Activated CD8-positive, alpha-beta memory T cell treated with anti-CD3 and anti-CD28 coated beads, Interleukin-2, amount 50 U/mL, for 1 hour (primary cell): ENCODE measurements at regions not wholly inside any gene's neighbourhood (a gene's known extent, or its start where the extent isn't known, plus 50 kb on each side); places are given as distances from the start of the nearest gene placed in this dataset.
"Not testable (repeated sequence)": the region's sequence is repeated elsewhere in the genome, so short reads cannot be mapped to it uniquely, and the experiment has no call there.

Source experiments
- DNase-seq: peaks from one replicate; pipeline ENCODE4 v3.0.0-alpha.2; 2020; ENCODE audit errors: extremely low read depth

DNA sequence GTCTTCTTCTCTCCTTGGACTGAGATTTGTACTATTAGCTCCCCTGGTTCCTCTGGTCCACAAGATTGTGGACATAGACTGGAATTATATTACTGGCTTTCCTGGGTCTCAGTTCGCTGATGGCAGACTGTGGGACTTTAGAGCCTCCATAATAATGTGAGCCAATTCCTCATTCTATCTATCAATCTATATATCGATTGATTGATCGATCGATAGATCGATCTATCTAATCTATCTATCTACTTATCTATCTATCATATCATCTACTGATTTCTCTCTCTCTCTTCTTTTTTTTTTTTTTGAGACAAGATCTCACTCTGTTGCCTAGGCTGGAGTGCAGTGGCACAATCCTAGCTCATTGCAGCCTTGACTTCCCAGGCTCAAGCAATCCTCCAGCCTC is 51.5 kb upstream of the DDR1 start:
- DNase-seq, result no peak

DNA sequence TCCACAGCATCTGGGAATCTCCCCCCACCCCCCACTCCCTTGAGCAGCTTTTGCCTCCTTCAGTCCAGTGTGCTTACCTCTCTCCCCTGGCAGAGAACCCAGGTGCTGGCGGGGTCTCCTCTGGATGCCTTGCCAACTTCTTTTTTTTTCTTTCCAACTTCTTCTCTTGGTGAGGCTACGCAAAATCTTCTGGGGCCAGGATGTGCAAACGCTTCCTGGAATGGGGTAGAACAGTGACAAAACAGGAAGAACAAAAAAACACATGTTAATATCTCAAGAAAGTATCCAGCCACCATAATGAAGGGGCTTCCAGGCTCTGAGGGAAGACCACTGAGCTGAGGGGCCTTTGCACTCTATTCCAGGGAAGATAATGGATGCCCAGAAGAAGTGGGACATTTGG is 53.9 kb upstream of the DDR1 start:
- DNase-seq, result no peak

DNA sequence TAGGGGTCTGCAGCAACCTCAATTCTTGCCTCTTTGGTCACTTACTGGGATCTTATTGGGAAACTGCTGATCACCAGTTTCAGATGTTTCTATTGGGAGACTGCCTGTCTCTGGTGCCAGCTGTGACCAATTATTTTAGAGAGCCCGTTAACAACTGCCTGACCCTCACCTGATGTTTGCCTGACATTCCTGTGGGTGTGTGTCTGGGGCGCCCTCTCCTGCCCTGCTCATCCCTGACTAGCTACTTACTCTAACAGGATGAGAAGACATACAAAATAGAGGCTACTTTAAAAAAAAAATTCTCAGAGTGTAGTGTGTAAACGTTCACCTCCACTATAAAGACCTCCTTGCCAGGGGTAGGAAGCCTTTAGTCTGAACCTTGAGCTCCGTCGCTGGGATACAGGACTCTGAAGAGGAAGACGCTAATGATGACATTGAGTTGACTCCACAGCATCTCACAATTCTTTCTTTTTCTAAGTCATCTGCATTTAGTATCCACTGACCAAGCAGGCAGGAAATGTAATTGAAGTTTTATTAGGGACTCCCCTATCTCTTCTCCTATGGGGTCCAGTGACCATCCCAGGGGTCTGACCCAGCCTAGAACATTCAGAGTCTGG is 54.6 kb upstream of the DDR1 start:
- no peak for DNase-seq

DNA sequence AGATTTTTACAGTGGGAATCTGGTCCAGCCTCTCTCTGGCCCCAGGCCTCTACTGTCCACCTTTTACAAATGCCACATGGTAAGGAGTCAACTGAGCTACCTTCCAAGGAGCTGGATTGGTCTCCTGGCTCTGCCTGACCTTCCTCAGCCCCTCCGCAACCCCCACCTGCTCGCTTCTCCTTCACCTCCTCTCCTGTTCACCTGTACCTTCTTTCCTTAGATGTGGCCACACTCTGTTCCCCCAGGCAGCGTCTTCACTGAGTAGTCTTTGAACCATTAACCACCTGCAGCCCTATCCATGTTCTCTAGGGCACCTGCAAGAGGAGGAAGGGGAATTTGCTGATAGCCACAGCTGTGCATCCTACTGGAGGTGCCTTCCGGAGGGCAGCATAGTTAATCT is 55.3 kb upstream of the DDR1 start:
- no peak for DNase-seq

DNA sequence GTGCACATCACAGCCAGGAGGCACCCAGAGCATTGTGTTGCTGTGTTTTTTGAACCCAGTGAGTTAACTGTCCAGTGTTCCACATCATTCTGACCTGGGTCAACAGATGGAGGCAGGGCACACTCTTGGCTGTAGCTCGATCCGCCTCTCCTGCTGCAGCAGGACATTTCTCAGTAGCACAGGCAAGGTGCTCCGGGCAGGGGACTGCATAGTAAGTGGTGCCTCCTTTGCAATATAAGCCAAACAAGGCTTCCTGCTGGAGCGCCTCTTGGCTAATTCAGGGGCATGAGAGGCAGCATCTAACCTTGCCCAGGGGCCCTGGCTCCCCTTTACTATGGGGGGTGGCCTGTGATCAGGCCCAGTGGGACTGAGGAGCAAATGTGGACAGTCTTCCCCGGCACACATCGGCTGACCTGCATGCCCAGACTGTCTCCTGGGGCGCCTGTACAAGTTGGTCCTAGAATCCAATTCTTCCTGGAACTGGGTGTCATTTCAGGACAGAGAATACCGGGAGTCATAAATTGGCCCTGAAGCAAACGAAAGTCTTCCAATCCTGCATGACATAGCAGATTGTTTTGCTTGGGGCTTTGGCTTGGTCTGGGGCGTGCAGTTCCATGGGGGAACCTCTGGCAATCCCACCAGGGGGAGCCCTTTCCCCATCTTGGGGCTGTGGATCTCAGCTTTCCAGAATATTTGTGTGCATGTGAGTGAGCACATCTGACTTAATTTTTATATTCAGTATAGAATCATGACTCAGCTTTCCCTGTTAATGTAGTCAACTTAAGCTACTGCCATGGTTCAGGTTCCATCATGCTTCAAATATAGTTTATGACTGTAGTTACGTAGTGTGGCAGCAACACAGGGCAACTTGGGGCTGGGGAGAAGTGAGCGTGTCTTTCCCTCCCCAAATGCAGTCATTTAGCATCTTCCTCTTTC is 56.0 kb upstream of the DDR1 start:
- peak; percentile 45 for DNase-seq

DNA sequence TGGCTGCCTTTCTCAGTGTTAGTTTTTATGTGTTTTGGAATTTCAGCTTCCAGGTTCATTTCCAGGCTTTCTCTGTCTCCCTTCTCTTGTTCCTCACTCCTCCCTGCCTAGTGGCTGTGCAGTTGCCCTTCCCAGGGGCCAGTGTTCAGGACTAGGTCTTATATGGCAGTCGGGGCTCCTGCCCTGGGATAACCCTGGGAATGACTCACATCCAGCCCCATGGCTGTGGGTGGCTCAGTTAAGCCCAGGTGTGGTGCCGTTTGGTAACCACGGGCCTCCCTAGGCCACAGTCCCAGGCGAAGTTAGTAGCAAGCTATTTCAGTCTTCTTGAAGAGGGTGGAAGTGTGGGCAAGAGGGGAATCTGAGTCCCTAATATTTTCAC is 57.4 kb upstream of the DDR1 start:
- DNase-seq, result no peak

DNA sequence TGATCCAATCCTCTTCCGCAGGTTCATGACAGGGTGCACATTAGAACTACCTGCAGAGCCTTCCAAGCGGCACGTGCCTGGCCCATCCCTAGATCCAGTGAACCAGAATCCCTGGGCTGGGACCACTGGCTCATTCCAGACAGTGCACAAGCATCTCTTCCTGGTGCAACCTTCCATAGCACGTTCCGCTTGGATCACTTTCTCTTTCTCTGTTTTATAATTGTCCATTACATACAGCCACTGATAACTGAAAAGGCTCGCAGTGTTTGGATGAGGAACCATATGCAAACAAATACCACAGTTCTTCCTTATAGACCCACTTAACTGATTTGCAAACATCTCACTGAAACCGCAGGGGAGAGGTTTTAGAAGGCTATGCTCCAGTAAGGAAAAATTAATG is 59.6 kb upstream of the DDR1 start:
- DNase-seq, result no peak

DNA sequence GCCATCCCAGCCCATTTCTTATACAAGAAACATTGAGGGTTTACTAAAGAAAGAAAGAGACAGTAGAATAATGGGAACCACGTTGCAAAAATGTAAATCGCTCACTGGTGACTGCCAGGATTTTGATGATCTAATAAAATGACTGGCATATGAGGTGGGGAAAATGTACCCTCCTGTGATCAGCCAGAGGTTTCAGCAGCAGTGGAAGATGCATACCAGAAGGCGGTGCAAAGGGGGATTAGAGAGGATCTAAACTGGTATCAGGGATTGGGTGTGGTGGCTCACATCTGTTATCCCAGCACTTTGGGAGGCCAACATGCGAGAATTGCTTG is 60.8 kb upstream of the DDR1 start:
- DNase-seq, result no peak

DNA sequence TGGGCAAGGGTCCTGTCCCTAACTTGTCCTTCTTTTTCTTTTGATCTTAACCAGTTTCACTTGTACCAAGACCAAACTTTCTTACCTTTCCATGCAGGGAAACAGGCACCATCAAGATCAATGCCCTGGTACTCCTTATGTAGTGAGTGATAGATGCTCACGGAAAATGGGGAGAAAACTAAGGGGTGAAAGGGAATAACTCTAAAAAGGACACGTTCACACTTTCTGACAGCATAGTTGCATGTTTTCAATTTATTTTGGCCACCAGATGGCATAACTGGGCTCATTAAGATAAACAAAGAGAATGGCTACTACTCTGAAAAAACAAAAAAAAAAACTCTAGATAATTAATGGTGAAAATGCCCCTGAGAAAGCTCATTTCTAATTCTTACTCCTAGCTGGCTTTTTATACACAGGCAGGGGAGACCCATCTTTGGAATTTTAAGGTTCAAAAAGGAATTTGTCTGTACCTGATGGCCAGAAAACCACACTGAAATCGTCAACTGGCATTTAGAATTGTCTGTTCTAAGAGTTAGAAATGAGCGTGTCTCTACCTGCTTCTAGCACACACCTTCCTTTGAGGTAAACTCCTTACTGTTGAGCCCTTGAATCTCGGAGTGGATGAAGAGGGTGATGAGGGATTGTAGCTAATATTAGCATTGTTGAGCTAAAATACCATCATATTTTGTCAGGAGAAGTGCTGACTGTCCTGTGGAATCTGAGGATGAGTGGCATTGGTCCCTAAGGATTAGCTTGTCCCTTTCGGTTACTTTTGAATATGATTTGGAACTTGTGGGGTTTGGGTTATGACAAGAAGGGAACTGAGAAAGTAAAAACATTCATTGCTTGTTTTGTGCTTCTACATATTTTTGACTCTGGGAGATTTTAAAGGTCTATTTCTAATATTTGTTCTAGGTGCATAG is 62.2 kb upstream of the DDR1 start:
- no peak for DNase-seq

DNA sequence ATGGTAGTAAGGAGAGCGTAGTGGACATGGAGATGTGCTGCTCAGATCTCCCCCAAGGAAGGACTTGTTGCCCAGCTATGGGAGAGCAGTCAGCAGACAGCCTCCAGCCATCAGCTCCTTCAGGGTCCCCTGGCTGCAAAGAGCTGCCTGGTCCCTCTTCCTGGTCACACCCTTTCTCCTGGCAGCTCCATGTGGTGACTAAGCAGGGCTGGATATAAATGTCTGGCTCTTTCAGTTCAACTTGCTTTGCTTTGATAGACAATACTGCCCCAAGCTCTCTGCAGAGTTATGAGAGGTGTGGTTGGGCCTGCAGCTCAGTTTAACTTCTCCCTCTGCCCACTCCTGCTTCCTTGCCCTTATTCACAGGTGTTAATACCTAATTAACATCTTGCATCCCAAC is 64.1 kb upstream of the DDR1 start:
- DNase-seq, result no peak

DNA sequence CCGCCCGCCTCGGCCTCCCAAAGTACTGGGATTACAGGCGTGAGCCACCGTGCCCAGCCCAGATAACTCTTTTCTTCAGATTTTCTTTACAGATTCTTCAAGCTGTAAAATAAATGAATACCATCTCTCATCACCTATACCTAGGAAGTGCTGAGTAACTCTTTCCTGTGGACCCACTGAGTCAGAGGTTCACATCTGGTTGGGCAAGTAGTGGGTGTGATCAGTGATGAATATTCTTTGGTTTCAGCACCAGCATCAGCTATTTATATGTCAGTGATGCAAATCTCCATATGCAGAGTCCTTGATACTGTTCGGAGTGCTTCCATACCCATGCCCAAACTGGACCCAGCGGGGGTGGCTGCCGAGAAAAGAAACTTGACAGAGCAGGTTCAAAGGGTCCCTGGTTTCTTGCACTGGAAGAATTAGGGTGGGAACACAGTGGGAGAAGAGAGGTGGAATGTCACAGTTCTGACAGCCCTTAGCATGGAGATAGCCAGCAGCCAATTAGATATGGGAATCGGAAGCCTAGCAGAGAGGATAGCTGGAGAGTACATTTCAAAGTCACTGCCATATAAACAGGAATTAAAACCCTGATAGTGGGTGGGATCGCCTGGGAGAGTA is 64.9 kb upstream of the DDR1 start:
- DNase-seq, result no peak

DNA sequence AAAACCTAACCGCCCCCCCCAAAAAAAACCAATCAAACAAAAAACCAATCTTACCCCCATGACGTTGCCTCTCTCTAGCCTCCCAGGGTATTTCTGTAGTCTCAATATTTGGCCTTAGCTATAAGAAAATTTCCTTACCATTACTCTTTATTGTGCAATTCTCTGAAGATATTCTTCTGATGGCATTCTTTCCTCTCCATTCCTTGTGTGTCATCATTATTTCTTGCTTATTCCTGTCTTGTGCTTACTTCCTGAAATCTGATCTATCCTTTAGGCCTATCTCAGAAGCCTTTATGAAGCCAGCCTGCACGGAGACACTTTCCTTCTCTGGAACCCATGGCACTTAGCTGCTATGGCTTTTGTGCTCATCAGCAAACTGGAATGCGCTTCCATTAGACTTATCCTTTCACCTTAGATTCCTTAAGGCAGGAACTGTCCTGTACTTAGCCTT is 65.9 kb upstream of the DDR1 start:
- no peak for DNase-seq

DNA sequence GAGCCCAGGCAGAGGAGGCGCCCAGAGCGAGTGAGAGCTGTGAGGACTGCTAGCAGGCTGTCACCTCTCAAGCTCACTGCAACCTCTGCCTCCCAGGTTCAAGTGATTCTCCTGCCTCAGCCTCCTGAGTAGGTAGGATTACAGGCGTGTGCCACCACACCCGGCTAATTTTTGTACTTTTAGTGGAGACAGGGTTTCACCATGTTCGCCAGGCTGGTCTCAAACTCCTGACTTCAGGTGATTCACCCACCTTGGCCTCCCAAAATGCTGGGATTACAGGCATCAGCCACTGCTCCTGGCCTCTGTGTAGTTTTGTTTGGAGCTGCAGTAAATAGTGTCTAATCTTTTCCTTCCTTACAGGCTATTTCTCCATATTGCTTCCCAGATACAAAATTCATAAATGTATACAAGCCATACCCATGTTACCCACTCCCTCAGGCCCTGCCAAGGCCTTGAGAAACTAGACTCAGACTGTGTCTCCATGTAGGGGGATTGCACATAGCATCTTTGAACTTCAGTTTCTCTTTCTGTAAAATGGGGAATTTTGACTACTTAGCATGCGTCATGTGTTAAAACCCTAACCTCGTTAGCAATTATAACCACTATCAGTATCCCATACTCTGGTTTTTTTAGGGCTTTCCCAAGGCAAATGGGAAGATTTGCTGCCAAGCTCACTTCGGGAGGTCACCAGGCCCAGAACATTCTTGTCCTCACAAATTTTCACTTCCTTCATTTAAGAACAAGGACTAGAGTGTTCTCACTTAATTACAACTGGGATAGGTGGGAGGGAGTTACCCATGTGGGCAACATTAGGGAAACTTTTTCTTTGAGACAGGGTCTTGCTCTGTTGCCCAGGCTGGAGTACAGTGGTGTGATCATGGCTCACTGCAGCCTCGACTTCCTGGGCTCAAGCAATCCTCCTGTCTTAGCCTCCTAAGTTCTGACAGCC is 67.3 kb upstream of the DDR1 start:
- no peak for DNase-seq

DNA sequence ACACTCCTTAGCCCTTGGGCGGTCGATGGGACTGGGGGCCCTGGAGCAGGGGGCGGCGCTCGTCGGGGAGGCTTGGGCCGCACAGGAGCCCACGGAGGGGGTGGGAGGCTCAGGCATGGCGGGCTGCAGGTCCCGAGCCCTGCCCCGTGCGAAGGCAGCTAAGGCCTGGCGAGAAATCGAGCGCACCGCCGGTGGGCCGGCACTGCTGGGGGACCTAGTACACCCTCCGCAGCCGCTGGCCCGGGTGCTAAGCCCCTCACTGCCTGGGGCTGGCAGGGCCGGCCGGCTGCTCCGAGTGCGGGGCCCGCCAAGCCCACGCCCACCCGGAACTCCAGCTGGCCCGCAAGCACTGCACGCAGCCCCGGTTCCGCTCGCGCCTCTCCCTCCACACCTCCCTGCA is 68.0 kb upstream of the DDR1 start:
- DNase-seq, result not testable (repeated sequence)

DNA sequence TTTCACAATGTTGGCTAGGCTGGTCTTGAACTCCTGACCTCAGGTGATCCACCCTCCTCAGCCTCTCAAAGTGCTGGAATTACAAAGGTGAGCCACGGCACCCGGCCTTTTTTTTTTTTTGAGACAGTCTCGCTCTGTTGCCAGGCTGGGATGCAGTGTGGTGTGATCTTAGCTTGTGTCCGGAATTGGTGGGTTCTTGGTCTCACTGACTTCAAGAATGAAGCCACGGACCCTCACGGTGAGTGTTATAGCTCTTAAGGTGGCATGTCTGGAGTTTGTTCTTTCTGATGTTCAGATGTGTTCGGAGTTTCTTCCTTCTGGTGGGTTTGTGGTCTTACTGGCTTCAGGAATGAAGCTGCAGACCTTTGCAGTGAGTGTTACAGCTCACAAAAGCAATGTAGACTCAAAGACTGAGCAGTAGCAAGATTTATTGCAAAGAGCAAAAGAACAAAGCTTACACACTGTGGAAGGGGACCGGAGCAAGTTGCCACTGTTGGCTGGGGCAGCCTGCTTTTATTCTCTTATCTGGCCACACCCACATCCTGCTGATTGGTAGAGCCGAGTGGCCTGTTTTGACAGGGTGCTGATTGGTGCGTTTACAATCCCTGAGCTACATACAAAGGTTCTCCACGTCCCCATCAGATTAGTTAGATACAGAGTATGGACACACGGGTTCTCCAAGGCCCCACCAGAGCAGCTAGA is 69.1 kb upstream of the DDR1 start:
- DNase-seq, result not testable (repeated sequence)

DNA sequence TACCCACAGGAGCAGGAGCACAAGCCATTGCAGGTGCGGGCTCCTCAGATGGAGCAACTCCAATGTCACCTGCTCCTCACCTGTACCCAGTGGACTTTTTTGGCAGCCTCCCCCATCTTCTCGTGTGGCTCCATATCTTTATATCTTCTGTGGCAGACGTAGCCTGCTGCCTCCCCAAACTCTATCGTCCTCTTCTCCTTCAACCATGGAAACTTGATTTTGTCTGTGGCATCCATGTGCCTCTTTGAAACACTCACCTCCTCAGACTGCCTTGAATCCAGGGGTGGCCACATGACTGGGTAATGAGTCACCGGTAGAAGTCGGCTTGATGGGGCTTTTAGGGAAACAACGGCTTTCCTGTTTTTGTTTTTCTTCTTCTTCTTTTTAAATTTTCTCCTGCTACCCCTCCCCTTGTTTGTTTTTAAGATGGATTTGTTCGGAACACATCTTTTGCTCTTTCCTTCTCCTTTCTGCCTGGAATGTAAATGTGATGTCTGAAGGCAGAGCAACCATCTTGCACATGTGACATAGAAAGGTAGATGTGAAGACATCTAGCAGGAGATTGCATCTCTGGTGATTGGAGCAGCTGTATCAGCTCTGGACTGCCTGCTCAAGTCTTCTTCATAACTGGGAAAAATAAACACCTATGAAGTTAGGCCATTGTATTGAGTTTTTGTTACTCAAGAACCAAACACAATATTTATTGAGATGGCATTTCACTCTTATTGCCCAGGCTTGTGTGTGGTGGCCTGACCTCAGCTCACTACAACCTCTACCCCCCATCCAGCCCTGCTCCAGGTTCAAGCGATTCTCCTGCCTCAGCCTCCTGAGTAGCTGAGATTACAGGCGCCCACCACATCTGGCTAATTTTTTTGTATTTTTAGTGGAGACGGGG is 69.9 kb upstream of the DDR1 start:
- no peak for DNase-seq

DNA sequence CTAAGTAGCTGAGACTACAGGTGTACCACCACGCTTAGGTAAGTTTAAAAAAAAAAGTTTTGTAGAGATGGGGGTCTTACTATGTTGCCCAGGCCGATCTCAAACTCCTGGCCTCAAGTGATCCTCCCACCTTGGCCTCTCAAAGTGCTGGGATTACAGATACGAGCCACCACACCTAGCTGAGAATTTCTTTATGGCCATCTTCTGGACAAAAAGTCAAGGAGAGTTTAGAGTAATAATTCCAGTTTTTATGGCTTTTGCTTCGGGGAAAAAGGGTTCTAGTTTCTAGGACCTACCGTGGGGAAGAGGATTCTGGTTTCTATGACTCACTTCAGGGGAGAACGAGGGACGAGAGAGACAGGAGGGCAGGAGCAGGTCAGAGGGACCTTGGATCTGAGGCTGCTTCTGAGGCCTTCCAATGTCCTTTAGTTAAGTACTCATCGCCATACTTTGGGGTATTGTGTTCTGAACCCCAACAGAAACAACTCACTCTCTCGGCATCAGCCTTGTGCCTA is 69.3 kb upstream of the IER3 start:
- no peak for DNase-seq

DNA sequence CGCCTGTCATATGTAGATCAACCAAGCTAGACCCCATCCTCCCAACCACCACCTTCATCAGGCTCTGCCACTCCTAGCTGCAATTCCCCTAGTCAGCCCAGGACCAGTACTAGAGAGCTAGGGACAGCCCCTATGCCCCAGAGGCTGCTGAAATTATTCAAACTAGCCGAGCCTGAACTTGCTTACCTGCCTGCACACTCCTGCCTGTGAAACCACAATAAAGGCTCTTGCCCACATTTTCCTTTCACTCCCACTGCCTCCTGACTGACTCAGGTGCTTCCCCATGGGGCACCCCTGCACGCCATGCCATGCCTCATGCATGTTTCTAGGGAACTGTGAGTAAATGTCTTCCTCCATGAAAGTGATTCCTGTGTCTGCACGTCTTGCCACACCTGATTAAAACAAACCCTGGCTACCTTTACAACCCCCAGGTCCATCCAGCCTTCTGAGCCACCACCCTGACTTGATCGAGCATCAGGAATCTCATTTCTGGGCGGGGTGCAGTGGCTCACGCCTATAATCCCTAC is 66.5 kb upstream of the IER3 start:
- DNase-seq, result no peak

DNA sequence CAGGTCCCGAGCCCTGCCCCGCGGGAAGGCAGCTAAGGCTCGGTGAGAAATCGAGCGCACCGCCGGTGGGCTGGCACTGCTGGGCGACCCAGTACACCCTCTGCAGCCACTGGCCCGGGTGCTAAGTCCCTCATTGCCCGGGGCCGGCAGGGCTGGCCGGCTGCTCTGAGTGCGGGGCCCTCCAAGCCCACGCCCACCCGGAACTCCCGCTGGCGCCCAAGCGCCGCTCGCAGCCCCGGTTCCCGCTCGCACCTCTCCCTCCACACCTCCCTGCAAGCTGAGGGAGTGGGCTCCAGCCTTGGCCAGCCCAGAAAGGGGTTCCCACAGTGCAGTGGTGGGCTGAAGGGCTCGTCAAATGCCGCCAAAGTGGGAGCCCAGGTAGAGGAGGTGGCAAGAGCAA is 63.2 kb upstream of the IER3 start:
- DNase-seq, result not testable (repeated sequence)
